C4-2B (cell line): ENCODE measurements at regions not wholly inside any gene's neighbourhood (a gene's known extent, or its start where the extent isn't known, plus 50 kb on each side); places are given as distances from the start of the nearest gene placed in this dataset.

Experiments used
- H3K27ac ChIP-seq: fragments of 450-650 bp; 2 replicates; pipeline ENCODE4 v1.5.1; 2017
- ZFX ChIP-seq: fragments of 450-650 bp; IDR thresholded peaks from 2 replicates; pipeline ENCODE4 v1.6.1; 2017
- TF ChIP-seq, protein P1 (sequence below): fragments of 450-650 bp; conservative IDR thresholded peaks from 2 replicates; pipeline ENCODE4 v1.5.1; 2017; ENCODE audit warnings: mild to moderate bottlenecking

DNA sequence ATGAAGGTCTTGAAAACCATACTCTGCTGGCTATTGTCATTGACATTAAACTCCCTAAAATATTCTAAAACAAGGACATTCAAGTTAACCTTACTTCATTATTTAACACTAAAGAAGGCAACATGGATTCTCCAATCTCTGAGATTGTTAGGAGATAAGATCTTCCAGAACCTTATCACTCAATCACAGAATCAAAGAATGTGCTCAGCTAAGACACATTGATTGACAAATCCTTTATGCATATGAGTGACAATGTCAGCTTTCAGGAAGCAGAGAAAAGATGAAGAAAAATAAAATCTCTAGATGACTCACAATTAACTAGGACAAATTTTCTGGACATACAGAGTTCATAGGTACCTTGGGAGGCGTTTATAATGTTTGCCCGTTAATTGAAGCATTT lies 787.2 kb downstream of the TSN start:
- H3K27ac ChIP-seq: no peak overlapping the region
- TF ChIP-seq, protein P1, sequence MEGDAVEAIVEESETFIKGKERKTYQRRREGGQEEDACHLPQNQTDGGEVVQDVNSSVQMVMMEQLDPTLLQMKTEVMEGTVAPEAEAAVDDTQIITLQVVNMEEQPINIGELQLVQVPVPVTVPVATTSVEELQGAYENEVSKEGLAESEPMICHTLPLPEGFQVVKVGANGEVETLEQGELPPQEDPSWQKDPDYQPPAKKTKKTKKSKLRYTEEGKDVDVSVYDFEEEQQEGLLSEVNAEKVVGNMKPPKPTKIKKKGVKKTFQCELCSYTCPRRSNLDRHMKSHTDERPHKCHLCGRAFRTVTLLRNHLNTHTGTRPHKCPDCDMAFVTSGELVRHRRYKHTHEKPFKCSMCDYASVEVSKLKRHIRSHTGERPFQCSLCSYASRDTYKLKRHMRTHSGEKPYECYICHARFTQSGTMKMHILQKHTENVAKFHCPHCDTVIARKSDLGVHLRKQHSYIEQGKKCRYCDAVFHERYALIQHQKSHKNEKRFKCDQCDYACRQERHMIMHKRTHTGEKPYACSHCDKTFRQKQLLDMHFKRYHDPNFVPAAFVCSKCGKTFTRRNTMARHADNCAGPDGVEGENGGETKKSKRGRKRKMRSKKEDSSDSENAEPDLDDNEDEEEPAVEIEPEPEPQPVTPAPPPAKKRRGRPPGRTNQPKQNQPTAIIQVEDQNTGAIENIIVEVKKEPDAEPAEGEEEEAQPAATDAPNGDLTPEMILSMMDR: no peak
- TF ChIP-seq ZFX: no peak

DNA sequence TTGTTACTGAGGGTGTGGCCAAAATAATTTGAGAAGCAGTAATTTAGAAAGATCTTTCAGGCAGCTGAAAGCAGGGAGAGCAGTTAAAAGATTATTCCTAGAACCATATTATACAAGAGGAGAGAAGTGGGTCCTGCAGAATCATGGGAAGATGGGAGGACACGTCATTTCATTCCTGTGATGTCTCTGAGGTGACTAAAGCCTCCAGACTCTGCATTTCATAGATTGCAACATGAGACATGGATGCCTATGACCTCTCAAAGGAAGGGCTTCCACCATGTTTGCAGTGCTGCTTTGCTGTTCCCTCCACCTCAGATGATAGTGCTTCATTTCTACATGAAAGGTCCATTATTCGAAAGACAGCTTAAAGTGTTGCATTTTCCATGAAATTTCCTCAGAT lies 788.4 kb downstream of the TSN start:
- TF ChIP-seq ZFX: no peak
- TF ChIP-seq, protein P1: no peak
- H3K27ac ChIP-seq: no peak overlapping the region

DNA sequence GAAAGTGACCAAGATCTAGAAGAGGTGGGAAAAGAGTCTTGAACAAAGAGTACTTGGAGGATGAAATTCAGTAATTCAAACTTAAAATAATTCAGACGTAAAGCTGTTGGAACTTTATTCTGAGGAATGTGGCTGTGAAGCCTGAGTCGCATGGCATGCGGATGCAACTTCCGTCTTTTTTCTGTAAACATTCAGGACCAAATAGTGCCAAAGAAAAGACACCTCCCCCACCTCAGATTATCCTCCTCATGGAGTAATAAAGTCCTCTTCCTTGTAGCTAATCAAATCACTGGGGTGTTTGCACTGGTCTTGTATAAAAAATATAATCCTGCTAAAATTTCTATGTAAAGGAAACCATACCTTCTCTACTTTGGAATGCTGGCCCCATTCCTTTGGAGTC lies 790.4 kb downstream of the TSN start:
- H3K27ac ChIP-seq: peak overlapping the region; percentile 27; the same call in 1 of the 2 replicates
- TF ChIP-seq, protein P1: no peak

DNA sequence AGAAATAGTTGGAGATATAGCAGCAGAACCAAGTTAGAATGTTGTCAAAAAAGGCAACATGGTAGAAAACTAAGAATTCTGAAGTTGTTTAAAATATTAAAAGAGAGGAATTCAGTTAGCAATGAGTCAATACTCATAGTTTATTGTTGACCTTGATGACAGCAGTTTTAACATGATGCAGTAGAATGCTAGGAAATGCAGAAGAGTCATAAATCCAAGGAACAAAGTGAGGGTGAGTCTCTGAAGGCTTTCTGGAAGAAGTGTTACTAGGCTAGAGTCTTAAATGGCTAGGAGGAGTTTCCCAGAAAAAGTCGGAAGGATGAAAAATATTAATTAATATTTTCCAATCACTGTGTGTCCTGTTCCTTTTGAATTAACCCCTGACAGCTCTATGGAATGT lies 807.3 kb downstream of the TSN start:
- no peak for TF ChIP-seq ZFX
- TF ChIP-seq, protein P1: no peak
- no peak overlapping the region for H3K27ac ChIP-seq

DNA sequence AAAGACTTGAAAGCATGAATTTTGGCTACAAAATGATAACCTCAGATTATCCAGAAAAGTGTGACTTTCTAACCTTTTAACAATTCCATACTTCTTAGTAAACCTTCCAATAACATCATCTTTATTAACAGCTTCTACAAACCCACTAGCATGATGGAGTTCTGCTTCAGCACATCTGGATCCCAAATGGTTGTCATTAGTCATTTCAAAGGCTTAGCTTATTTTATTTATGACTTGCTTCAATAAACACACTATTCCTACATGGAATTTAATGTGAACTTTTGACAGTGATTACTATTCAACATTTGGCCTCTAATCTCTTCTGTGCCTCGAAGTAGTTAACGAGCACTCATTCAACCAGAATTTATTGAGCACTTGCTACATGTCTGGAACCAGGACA lies 808.3 kb downstream of the TSN start:
- no peak overlapping the region for H3K27ac ChIP-seq
- TF ChIP-seq, protein P1: no peak
- no peak for TF ChIP-seq ZFX

DNA sequence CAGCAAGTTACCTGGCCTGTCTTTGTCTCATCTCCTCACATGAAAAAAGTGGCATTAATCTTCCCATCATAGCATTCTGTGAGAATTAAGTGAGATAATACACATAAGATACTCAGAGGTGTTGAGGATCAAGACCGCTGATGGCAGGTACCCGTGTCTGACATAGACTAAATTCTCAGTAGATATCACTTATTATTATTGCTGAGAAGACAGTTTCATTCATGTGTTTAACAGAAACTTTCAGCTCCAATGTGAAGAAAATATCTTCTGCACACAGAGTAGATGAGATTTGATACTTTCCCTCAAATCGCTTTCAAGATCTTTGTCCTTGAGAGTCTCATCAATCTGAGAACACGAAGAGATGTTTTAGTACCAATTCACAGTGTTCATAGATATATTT lies 809.4 kb downstream of the TSN start:
- H3K27ac ChIP-seq: no peak overlapping the region
- TF ChIP-seq, protein P1: no peak
- no peak for TF ChIP-seq ZFX

DNA sequence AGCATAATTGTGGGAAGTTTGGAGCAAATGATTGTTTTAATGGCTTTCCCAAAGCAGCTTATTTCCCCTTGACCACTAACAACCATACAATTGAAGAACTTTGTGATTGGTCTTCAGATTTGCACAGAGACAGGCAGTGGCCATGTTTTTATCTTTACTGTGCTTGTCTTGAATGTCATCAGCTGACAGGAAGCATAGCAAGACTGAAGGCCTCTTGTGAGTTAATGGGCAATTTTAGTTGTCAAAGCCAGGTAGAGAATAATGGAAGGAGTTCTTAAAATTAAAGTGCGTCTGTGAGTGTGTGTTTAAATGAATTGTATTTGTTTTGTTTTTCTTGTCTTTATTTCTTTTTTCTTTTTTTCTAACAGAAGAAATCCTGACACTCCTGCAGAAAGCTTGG lies 809.9 kb downstream of the TSN start:
- TF ChIP-seq, protein P1: no peak
- TF ChIP-seq ZFX: no peak
- no peak overlapping the region for H3K27ac ChIP-seq
